Aorta (tissue), 5 donors: ENCODE measurements at regions not wholly inside any gene's neighbourhood (a gene's known extent, or its start where the extent isn't known, plus 50 kb on each side); places are given as distances from the start of the nearest gene placed in this dataset.
"Not testable (repeated sequence)": the region's sequence is repeated elsewhere in the genome, so short reads cannot be mapped to it uniquely, and the experiment has no call there.

Experiments
- ATAC-seq: fragments of 200-7000 bp; cut with Tn5 transposase; one replicate; pipeline ENCODE4 v1.9.1; 2022; ENCODE audit warnings: moderate library complexity; ENCODE audit not compliant: low FRiP score
- DNase-seq, 2 donors: peaks; one replicate each; pipeline ENCODE4 v3.0.0-alpha.2; 2020
- H3K27ac ChIP-seq, 2 donors: one replicate each; pipeline ENCODE4 v1.5.1; 2013; ENCODE audit warnings: low read length in 2 of 2, mild to moderate bottlenecking in 2 of 2, moderate library complexity in 2 of 2, control low read depth in 1 of 2, inconsistent platforms in 1 of 2, low read depth in 1 of 2
- H3K27me3 ChIP-seq, 2 donors: one replicate each; pipeline ENCODE4 v1.6.1; 2013; ENCODE audit warnings: control low read depth in 1 of 2, low read length in 1 of 2, mild to moderate bottlenecking in 1 of 2, moderate library complexity in 1 of 2; ENCODE audit not compliant: insufficient read depth in 2 of 2, control insufficient read depth in 1 of 2
- H3K36me3 ChIP-seq, 2 donors: one replicate each; pipeline ENCODE4 v1.6.1; 2013; ENCODE audit warnings: control low read depth in 1 of 2, low read length in 1 of 2, mild to moderate bottlenecking in 1 of 2; ENCODE audit not compliant: insufficient read depth in 2 of 2, control insufficient read depth in 1 of 2
- H3K4me1 ChIP-seq, 2 donors: one replicate each; pipeline ENCODE4 v1.6.1; 2013; ENCODE audit warnings: low read length in 2 of 2, control low read depth in 1 of 2, mild to moderate bottlenecking in 1 of 2, moderate library complexity in 1 of 2; ENCODE audit not compliant: insufficient read depth in 2 of 2, control insufficient read depth in 1 of 2
- H3K4me3 ChIP-seq, 2 donors: one replicate each; pipeline ENCODE4 v1.5.1; 2013; ENCODE audit warnings: low read length in 2 of 2, control low read depth in 1 of 2, mild to moderate bottlenecking in 1 of 2
- H3K9me3 ChIP-seq: one replicate; pipeline ENCODE4 v1.6.1; 2013; ENCODE audit warnings: mild to moderate bottlenecking, low read length; ENCODE audit not compliant: control insufficient read depth
- WGBS, 2 donors: extraction: QIAGEN DNeasy Blood & Tissue Kit; methylation state at CpG; one replicate each; pipeline ENCODE4 v1.1.7; 2013; 5-methylcytosine and 5-hydroxymethylcytosine counted together
- intact Hi-C, 2 donors: fragments of 100-400 bp; cut with DNase I; formaldehyde crosslinking; loops; one replicate each; pipeline versions ENCODE4 v1.14.2 to v1.15.0; 2022
- donor health status: healthy with polysubstance abuse.
- donor health status: Bipolar disorder and iron deficiency.
- donor health status: DM: no; HTN: no; CAD: no.
- donor health status: DM: no; HTN: no; CAD: no.
- donor health status: DM: yes; HTN: yes; CAD: no.

DNA sequence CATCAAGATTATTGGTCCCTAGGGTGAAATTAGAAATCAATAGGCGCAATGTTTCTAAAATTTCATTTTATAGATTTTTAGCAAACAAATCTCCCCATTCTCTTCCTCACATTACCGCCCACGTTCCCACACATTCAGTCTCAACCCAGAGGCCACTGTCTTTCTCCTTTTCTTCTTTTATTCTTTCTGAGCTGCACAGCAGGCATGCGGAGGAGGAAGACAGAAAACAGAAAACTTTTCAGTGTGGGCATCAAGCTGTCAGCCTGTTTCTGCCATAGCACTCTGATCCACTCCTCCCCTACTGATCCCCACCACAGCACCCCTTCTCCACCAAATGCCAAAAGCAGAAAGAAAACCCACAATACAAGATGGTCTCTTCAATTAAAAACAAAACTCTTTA lies 94.8 kb upstream of the ADAMTS3 start:
- 70 to 79% methylated on average over 4 of the region's 4 CpGs for WGBS, 2 donors
- DNase-seq (no peak), ATAC-seq (no peak)
- intact Hi-C loops = no loop called here
- Histone ChIP-seq H3K4me1 (no peaks in the 10 kb centered on the region), H3K9me3 (no peaks in the 10 kb centered on the region), H3K27ac (no peak overlapping the region), H3K27me3 (no peaks in the 10 kb centered on the region), H3K4me3 (no peak overlapping the region), H3K36me3 (no peaks in the 10 kb centered on the region)

DNA sequence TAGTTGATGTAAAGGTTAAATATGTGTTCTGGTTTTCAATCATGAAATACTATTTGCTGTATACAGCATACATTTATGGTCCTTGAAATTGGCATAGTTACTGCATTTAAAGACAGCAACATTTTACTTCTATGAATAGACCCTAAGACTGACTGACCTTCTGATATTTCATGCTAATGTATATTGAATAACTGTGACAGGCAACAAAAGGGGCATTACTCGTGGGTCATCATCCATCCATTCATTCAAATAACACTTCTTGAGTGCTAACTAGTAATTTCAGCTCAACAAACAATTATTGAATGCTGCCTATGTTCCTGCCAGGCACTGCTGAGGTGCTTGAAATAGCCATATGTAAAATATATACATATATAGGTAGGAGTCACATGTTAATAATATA lies 92.8 kb upstream of the ADAMTS3 start:
- Histone ChIP-seq H3K36me3 (no peaks in the 10 kb centered on the region), H3K9me3 (no peaks in the 10 kb centered on the region), H3K4me1 (no peaks in the 10 kb centered on the region), H3K4me3 (no peak overlapping the region), H3K27me3 (no peaks in the 10 kb centered on the region), H3K27ac (no peak overlapping the region)
- ATAC-seq (no peak), DNase-seq (no peak)
- intact Hi-C loops = no loop called here
- WGBS, 2 donors = 59 to 73% methylated on average over 1 of the region's 1 CpG

DNA sequence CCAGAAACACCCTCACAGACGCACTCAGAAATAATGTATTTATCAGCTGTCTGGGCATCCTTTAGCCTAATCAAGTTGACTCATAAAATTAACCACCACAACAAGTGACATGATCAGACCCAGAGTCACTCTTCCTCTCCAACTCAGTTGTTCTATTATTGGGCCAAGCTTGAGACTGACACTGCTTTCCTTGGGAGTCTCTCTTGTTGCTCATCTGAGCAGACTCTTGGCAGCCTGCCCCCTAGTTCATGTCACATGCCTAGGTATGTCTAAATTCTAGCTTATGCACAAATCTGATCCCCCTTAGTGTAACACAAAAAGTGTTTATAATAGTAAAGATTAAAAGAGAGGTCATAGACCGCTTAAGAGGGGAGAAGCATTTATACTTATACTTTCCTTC lies 72.6 kb upstream of the ADAMTS3 start:
- no peaks in the 10 kb centered on the region for H3K36me3 ChIP-seq
- no peak overlapping the region for H3K27ac ChIP-seq
- 85 to 88% methylated on average over 2 of the region's 2 CpGs for WGBS, 2 donors
- ATAC-seq = no peak
- no peak for DNase-seq
- no peaks in the 10 kb centered on the region for H3K27me3 ChIP-seq
- intact Hi-C loops = no loop called here
- peaks cover 3% of the 10 kb centered on the region for H3K9me3 ChIP-seq
- no peak overlapping the region for H3K4me3 ChIP-seq
- no peaks in the 10 kb centered on the region for H3K4me1 ChIP-seq

DNA sequence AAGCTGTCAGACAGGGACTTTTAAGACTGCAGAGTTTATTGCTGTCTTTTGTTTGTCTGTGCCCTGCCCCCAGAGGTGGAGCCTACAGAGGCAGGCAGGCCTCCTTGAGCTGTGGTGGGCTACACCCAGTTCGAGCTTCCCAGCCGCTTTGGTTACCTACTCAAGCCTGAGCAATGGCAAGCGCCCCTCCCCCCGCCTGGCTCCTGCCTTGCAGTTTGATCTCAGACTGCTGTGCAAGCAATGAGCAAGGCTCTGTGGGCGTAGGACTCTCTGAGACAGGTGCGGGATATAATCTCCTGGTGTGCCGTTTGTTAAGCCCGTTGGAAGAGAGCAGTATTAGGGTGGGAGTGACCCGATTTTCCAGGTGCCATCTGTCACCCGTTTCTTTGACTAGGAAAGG lies 67.8 kb upstream of the ADAMTS3 start:
- H3K27me3 ChIP-seq, H3K36me3 ChIP-seq, ATAC-seq, H3K4me1 ChIP-seq, DNase-seq, H3K9me3 ChIP-seq, H3K4me3 ChIP-seq, intact Hi-C loops, H3K27ac ChIP-seq: not testable (repeated sequence)
- 86 to 89% methylated on average over 10 of the region's 10 CpGs for WGBS, 2 donors

DNA sequence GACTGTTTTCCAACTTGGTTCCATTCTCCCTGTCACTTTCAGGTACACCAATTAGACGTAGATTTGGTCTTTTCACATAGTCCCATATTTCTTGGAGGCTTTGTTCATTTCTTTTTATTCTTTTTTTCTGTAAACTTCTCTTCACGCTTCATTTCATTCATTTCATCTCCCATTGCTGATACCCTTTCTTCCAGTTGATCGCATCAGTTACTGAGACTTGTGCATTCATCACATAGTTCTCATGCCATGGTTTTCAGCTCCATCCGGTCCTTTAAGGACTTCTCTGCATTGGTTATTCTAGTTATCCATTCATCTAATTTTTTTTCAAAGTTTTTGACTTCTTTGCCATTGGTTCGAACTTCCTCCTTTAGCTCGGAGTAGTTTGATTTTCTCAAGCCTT lies 66.9 kb upstream of the ADAMTS3 start:
- H3K27ac ChIP-seq, H3K36me3 ChIP-seq, ATAC-seq, H3K4me3 ChIP-seq, H3K4me1 ChIP-seq, H3K9me3 ChIP-seq, DNase-seq, H3K27me3 ChIP-seq, intact Hi-C loops: not testable (repeated sequence)
- 85 to 90% methylated on average over 6 of the region's 6 CpGs for WGBS, 2 donors

DNA sequence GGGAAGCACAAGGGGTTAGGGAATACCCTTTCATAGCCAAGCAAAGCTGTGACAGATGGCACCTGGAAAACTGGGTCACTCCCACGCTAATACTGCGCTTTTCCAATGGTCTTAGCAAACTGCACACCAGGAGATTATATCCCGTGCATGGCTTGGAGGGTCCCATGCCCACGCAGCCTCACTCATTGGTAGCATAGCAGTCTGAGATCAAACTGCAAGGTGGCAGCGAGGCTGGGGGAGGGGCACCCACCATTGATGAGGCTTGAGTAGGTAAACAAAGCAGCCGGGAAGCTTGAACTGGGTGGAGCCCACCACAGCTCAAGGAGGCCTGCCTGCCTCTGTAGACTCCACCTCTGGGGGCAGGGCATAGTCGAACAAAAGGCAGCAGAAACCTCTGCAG lies 63.2 kb upstream of the ADAMTS3 start:
- H3K4me1 ChIP-seq, DNase-seq, H3K27me3 ChIP-seq, H3K36me3 ChIP-seq, H3K9me3 ChIP-seq, H3K4me3 ChIP-seq, ATAC-seq, H3K27ac ChIP-seq, intact Hi-C loops: not testable (repeated sequence)
- WGBS, 2 donors = 88 to 91% methylated on average over 7 of the region's 7 CpGs

DNA sequence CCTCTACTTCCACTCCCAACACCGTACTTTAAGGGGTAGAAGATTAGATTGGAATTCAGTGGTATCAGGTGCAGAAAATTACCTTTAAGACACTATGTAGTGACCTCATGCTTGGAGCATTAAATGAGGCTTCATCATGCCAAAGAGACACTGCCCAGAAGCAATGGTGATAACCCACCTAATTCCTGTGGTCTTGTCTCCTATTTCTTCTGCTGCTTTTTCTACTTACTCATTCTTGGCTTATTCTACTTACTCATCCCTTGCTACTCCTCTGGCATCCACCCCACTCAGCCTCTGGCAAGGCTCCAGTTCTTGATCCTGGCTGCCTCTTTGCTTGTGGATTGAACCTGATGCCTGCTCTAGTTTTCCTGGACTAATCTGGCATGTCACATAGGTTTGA lies 62.3 kb upstream of the ADAMTS3 start:
- ATAC-seq (no peak), DNase-seq (peak in 1 of 2 donors; percentile 55)
- H3K27ac ChIP-seq = no peak overlapping the region
- H3K4me3 ChIP-seq = no peak overlapping the region
- no peaks in the 10 kb centered on the region for H3K9me3 ChIP-seq
- 78 to 88% methylated on average over 1 of the region's 1 CpG for WGBS, 2 donors
- no peaks in the 10 kb centered on the region for H3K27me3 ChIP-seq
- H3K36me3 ChIP-seq = no peaks in the 10 kb centered on the region
- intact Hi-C loops = no loop called here
- H3K4me1 ChIP-seq = no peaks in the 10 kb centered on the region

DNA sequence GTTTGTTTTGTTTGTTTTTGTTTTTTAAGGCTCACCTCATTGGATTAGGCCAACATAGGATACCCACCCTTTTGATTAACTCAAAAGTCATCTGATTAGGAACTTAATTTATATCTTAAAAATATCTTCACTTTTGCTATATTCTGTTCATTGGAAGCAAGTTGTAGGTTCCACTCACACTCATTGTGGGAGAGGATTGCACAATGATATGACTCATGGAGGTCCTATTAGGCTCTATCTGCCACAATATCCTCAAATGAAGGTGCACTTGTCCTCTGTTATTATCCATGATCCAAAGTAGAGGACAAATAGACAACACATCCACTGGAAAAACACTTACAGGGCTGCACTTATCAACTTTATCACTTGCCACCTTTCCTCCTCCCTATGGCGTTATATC lies 60.5 kb upstream of the ADAMTS3 start:
- no peak for DNase-seq
- intact Hi-C loops = no loop called here
- ATAC-seq = no peak
- no peaks in the 10 kb centered on the region for H3K9me3 ChIP-seq
- no peaks in the 10 kb centered on the region for H3K4me1 ChIP-seq
- no peaks in the 10 kb centered on the region for H3K36me3 ChIP-seq
- no peak overlapping the region for H3K27ac ChIP-seq
- 92% methylated on average over 1 of the region's 1 CpG for WGBS, 2 donors
- no peaks in the 10 kb centered on the region for H3K27me3 ChIP-seq
- H3K4me3 ChIP-seq = no peak overlapping the region

DNA sequence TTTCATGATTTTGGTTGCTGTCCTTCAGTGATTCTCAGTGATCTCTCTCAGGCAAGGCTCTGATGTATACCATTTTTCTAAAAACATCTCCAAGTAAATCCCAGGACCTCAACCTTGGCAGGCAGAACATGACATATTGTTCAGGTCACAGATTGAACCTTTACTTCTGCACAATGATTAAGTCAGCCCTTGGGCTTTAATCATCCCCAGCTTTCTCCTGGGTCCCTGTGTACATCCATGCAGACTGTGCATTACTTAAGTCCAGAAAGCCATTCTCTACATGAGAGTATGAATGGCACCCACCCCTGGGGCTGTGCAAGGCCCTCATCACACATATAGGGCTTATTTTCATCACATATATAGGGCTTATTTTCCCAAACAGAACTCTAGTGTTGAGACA lies 58.7 kb upstream of the ADAMTS3 start:
- no peak for ATAC-seq
- H3K4me3 ChIP-seq = no peak overlapping the region
- DNase-seq = no peak
- no peaks in the 10 kb centered on the region for H3K9me3 ChIP-seq
- no peaks in the 10 kb centered on the region for H3K36me3 ChIP-seq
- H3K4me1 ChIP-seq = no peaks in the 10 kb centered on the region
- H3K27ac ChIP-seq = no peak overlapping the region
- intact Hi-C loops = no loop called here
- no peaks in the 10 kb centered on the region for H3K27me3 ChIP-seq
